Caco-2 (cell line): ENCODE measurements at regions not wholly inside any gene's neighbourhood (a gene's known extent, or its start where the extent isn't known, plus 50 kb on each side); places are given as distances from the start of the nearest gene placed in this dataset.

ENCODE experiments used
- BruUV-seq: library from RNA; stranded (reverse); fragments of 400-500 nt; replicated peaks from 2 replicates; lab custom pipeline; 2021; lab: Mats Ljungman, UMichigan
- CTCF ChIA-PET: fragments of 300-600 bp; sonication (Branson Sonifier 250); formaldehyde crosslinking; loops from one replicate; lab custom pipeline; 2022; ENCODE audit warnings: antibody characterized with exemption; lab: Charles Lee
- POLR2A ChIA-PET: fragments of 300-600 bp; sonication (Branson Sonifier 250); formaldehyde crosslinking; loops from one replicate; lab custom pipeline; 2022; ENCODE audit warnings: antibody characterized with exemption; lab: Charles Lee
- DNase-seq, 2 experiments: peaks; one replicate each; pipeline versions ENCODE4 v3.0.0 to v3.0.0-alpha.2; 2020 to 2022
- H3K27me3 ChIP-seq: replicated peaks from 2 replicates; pipeline ENCODE4 v1.6.0; 2011; ENCODE audit warnings: low read length; ENCODE audit not compliant: control insufficient read depth, insufficient read depth
- H3K36me3 ChIP-seq: 2 replicates; pipeline ENCODE4 v1.5.1; 2011; ENCODE audit warnings: low read length; ENCODE audit not compliant: control insufficient read depth, insufficient read depth
- H3K4me1 ChIP-seq: fragments of 250-450 bp; sonication (Bioruptor Pico); 2 replicates; pipeline ENCODE4 v1.5.1; 2020; ENCODE audit warnings: mild to moderate bottlenecking
- H3K4me3 ChIP-seq: 2 replicates; pipeline ENCODE4 v1.5.1; 2011; ENCODE audit warnings: low read depth, mild to moderate bottlenecking, control low read depth, low read length
- H3K9me3 ChIP-seq: fragments of 250-450 bp; sonication (Bioruptor Pico); 2 replicates; pipeline ENCODE4 v1.5.1; 2020; ENCODE audit warnings: mild to moderate bottlenecking, moderate library complexity
- H3K27ac Mint-ChIP-seq: one replicate; pipeline ENCODE4 v1.8.0; 2022; ENCODE audit warnings: mixed read lengths; ENCODE audit not compliant: unreplicated experiment
- H3K27me3 Mint-ChIP-seq: one replicate; pipeline ENCODE4 v1.8.0; 2022; ENCODE audit warnings: mixed read lengths; ENCODE audit not compliant: insufficient read depth, unreplicated experiment
- H3K36me3 Mint-ChIP-seq: one replicate; pipeline ENCODE4 v1.8.0; 2022; ENCODE audit warnings: mild to moderate bottlenecking, mixed read lengths; ENCODE audit not compliant: insufficient read depth, unreplicated experiment
- H3K4me1 Mint-ChIP-seq: one replicate; pipeline ENCODE4 v1.8.0; 2022; ENCODE audit warnings: low read depth, mixed read lengths; ENCODE audit not compliant: unreplicated experiment
- H3K4me3 Mint-ChIP-seq: one replicate; pipeline ENCODE4 v1.8.0; 2022; ENCODE audit warnings: mild to moderate bottlenecking, moderate library complexity, mixed read lengths; ENCODE audit not compliant: unreplicated experiment
- H3K9me3 Mint-ChIP-seq: one replicate; pipeline ENCODE4 v1.8.0; 2022; ENCODE audit warnings: mixed read lengths; ENCODE audit not compliant: unreplicated experiment
- intact Hi-C: fragments of 100-400 bp; cut with micrococcal nuclease; formaldehyde crosslinking; loops from one replicate; pipeline ENCODE4 v1.10.0; 2022; ENCODE audit not compliant: unreplicated experiment
- TF ChIP-seq, protein P1 (sequence below), 2 experiments: fragments of 200-600 bp in 1 of 2; IDR thresholded peaks; 1 replicate in 1 of 2; 2 replicates in 1 of 2; pipeline versions ENCODE4 v1.5.1 to v1.8.0; 2011 to 2022; ENCODE audit warnings: antibody characterized with exemption in 1 of 2, control low read depth in 1 of 2, inconsistent platforms in 1 of 2, low read depth in 1 of 2, low read length in 1 of 2, mild to moderate bottlenecking in 1 of 2, moderate library complexity in 1 of 2; ENCODE audit not compliant: insufficient read depth in 1 of 2, severe bottlenecking in 1 of 2, unreplicated experiment in 1 of 2

DNA sequence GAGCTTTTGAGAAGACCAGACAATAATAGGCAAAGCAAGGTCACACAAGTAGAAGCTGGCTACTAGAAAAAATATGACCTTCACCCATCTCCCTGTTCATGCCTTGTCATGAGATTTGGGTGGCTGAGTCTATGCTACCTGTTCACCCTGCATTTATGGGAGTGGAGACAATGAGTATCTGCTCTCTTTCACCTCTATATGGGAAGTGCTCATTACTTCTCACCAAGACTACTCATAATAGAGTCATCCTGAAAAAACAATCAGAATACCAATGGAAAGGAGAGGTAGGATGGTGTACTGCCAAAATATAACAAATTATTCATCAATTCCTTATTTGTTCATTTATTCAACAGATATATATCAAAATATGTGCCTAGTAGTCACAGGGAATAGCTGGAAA is 921.8 kb upstream of the INTU start:
- Histone ChIP-seq H3K4me3 (no peak overlapping the region), H3K4me1 (no peaks in the 10 kb centered on the region), H3K9me3 (no peaks in the 10 kb centered on the region), H3K36me3 (no peaks in the 10 kb centered on the region), H3K27me3 (no peaks in the 10 kb centered on the region)
- Mint-ChIP-seq H3K27me3 (peaks cover 2% of the 10 kb centered on the region), H3K4me1 (no peaks in the 10 kb centered on the region), H3K4me3 (no peak overlapping the region), H3K9me3 (no peaks in the 10 kb centered on the region), H3K27ac (no peak overlapping the region), H3K36me3 (no peaks in the 10 kb centered on the region)
- TF ChIP-seq, protein P1, sequence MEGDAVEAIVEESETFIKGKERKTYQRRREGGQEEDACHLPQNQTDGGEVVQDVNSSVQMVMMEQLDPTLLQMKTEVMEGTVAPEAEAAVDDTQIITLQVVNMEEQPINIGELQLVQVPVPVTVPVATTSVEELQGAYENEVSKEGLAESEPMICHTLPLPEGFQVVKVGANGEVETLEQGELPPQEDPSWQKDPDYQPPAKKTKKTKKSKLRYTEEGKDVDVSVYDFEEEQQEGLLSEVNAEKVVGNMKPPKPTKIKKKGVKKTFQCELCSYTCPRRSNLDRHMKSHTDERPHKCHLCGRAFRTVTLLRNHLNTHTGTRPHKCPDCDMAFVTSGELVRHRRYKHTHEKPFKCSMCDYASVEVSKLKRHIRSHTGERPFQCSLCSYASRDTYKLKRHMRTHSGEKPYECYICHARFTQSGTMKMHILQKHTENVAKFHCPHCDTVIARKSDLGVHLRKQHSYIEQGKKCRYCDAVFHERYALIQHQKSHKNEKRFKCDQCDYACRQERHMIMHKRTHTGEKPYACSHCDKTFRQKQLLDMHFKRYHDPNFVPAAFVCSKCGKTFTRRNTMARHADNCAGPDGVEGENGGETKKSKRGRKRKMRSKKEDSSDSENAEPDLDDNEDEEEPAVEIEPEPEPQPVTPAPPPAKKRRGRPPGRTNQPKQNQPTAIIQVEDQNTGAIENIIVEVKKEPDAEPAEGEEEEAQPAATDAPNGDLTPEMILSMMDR (IDR thresholded peaks at IDR 0.05; ENCODE audit: insufficient read depth in 1 of 2, low read depth in 1 of 2, low read length in 1 of 2, severe bottlenecking in 1 of 2, unreplicated experiment in 1 of 2), result no peak
- intact Hi-C loops, result no loop called here
- POLR2A ChIA-PET, result no interaction called here
- CTCF ChIA-PET, result no interaction called here
- no peak for DNase-seq
- no TSS peak for BruUV-seq

DNA sequence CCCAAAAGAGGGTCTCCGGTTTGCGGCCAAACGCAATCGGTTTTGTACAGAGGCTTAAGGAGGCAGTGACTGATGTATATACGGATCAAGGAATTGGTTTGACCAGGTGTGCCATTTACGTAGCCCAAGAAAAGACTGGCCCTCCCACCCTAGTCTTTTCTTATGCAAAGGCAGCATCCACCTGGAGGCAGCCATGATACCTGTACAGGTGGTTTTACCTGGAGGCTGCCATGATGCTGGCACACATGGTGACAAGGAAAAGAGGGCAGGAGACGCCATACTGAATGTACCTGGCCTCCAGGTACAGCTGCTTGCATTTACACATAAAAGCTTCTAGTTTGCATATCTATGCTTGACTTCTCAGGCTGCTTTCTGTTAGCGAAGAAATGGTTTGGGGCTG is 917.7 kb upstream of the INTU start:
- no TSS peak for BruUV-seq
- Mint-ChIP-seq H3K9me3 (no peaks in the 10 kb centered on the region), H3K27ac (no peak overlapping the region)

GRCh38 chr4:126715681-126716080 is 917.1 kb upstream of the INTU start:
- H3K4me1 Mint-ChIP-seq, result no peaks in the 10 kb centered on the region
- Histone ChIP-seq H3K36me3 (no peaks in the 10 kb centered on the region), H3K27me3 (no peaks in the 10 kb centered on the region), H3K9me3 (no peaks in the 10 kb centered on the region), H3K4me1 (no peaks in the 10 kb centered on the region), H3K4me3 (no peak overlapping the region)
- TF ChIP-seq, protein P1 (IDR thresholded peaks at IDR 0.05; ENCODE audit: insufficient read depth in 1 of 2, low read depth in 1 of 2, low read length in 1 of 2, severe bottlenecking in 1 of 2, unreplicated experiment in 1 of 2), result no peak
- no peaks in the 10 kb centered on the region for H3K9me3 Mint-ChIP-seq
- no TSS peak for BruUV-seq
- POLR2A ChIA-PET, result no interaction called here
- DNase-seq, result no peak
- CTCF ChIA-PET, result no interaction called here
- H3K36me3 Mint-ChIP-seq, result no peaks in the 10 kb centered on the region
- H3K27me3 Mint-ChIP-seq, result peaks cover 2% of the 10 kb centered on the region
- H3K4me3 Mint-ChIP-seq, result no peak overlapping the region
- no peak overlapping the region for H3K27ac Mint-ChIP-seq
- intact Hi-C loops, result no loop called here

More for the DNA sequence above, 917.7 kb upstream of the INTU start:
- Histone ChIP-seq H3K36me3 (no peaks in the 10 kb centered on the region), H3K4me1 (no peaks in the 10 kb centered on the region), H3K27me3 (no peaks in the 10 kb centered on the region), H3K4me3 (no peak overlapping the region), H3K9me3 (no peaks in the 10 kb centered on the region)
- DNase-seq, result no peak
- H3K4me1 Mint-ChIP-seq, result no peaks in the 10 kb centered on the region
- H3K4me3 Mint-ChIP-seq, result no peak overlapping the region
- CTCF ChIA-PET, result interaction anchor here (0.6 kb wide), 1 partner anchor 820 kb away, joined by 4 read pairs; no protein-coding TSS in a partner anchor
- H3K36me3 Mint-ChIP-seq, result no peaks in the 10 kb centered on the region
- intact Hi-C loops, result no loop called here
- TF ChIP-seq, protein P1 (IDR thresholded peaks at IDR 0.05; ENCODE audit: insufficient read depth in 1 of 2, low read depth in 1 of 2, low read length in 1 of 2, severe bottlenecking in 1 of 2, unreplicated experiment in 1 of 2), result no peak
- POLR2A ChIA-PET, result no interaction called here
- H3K27me3 Mint-ChIP-seq, result peaks cover 2% of the 10 kb centered on the region
